GM18511 (cell line): ENCODE measurements at regions not wholly inside any gene's neighbourhood (a gene's known extent, or its start where the extent isn't known, plus 50 kb on each side); places are given as distances from the start of the nearest gene placed in this dataset.
"Not testable (repeated sequence)": the region's sequence is repeated elsewhere in the genome, so short reads cannot be mapped to it uniquely, and the experiment has no call there.

Experiments used
- ATAC-seq: cut with Tn5 transposase; IDR thresholded peaks from one replicate; pipeline ENCODE4 v1.9.1; 2021; ENCODE audit warnings: mild to moderate bottlenecking, moderate library complexity; ENCODE audit not compliant: unreplicated experiment

GRCh38 chr16:51522902-51523301 is 371.8 kb upstream of the SALL1 start:
- ATAC-seq = no peak

- not testable (repeated sequence) for ATAC-seq
Measured at GRCh38 chr16:51516960-51517359, 365.9 kb upstream of the SALL1 start.

- no peak for ATAC-seq
Measured at GRCh38 chr16:51510416-51510815, 359.3 kb upstream of the SALL1 start.

- no peak for ATAC-seq
Measured at GRCh38 chr16:51509336-51509735, 358.3 kb upstream of the SALL1 start.

DNA sequence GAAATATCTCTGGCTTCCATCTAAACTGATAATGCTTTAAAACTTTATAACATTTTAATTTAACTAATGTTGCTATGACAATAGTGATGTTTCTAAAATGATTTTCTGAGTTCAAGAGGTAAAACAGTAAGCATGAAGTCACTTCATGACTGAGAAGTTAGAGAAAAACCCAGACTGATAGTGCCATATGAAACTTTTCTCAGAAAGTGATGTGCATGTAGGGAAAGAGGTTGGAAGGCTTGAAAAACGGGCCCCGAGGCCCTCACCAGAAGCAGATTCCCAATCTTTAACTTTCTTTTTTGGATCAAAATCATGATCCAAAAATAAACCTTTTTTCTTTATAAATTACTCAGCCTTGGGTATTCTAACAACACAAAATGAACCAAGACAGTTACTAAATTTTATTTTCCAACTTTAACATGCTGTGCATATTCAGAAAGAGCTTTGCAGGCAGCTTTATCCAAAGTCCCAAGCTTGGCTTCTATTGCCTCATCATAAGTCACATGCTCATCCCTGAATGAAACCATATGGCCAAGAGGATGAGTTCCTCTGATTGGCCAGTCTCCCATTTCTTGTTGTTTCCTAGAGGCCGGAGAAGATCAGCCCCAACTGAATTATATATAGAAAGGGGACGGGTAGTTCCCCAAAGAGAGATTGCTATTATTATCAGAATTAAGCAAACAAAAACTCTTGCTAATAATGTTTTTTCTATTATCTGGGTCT is 357.6 kb upstream of the SALL1 start:
- ATAC-seq = no peak

GRCh38 chr16:51507286-51507685 is 356.2 kb upstream of the SALL1 start:
- no peak for ATAC-seq

- no peak for ATAC-seq
Measured at GRCh38 chr16:51500306-51500705, 349.2 kb upstream of the SALL1 start.

DNA sequence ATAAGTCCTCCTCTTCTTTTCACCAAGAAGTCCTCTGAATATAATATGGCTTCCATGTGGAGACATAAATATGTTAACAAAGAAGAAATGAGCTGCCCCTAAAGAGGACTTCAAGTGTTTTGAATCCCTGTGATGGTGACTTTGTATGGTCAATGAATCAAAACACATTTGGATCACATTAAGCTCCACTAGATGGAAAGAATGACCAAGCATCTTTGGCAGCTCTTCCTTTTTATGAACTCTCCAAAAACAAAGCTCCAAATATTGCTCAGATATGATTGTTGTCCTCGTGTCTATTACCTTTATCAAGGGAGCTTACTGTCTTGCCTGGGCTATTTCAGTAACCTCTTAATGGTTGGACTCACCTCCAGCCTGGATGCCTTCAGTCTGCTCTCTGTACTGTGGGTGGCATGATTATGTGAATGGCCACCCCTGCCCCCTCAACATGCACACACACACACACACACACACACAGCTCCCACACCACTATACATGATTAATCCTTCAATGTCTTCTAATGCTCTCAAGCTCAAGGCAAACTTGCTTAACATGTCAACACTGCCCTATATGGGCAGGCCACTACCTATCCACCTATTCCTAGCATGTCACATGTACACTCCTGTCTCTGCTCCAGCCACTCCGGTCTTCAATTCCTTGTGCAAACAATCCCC is 346.6 kb upstream of the SALL1 start:
- ATAC-seq = no peak

DNA sequence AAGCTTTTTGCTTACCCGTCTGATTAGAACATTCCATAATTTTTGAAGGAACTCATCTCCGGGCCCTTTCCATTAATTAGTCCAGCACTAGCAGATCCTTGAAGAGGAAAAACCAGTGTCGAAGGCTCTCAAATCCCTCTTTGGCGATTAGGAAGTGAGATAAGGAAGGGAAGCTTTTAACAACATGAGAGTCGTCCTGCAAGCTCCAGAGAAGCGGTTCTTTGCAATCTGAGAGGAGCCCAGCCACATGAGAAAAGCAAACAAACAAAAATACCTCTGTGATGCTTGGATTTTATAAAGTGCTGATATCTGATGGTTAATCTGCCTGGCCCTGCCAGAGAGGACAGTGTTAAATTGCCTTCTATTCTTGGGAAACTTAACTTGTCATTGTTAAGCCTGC is 339.8 kb upstream of the SALL1 start:
- no peak for ATAC-seq

GRCh38 chr16:51487880-51488279 is 336.8 kb upstream of the SALL1 start:
- no peak for ATAC-seq

DNA sequence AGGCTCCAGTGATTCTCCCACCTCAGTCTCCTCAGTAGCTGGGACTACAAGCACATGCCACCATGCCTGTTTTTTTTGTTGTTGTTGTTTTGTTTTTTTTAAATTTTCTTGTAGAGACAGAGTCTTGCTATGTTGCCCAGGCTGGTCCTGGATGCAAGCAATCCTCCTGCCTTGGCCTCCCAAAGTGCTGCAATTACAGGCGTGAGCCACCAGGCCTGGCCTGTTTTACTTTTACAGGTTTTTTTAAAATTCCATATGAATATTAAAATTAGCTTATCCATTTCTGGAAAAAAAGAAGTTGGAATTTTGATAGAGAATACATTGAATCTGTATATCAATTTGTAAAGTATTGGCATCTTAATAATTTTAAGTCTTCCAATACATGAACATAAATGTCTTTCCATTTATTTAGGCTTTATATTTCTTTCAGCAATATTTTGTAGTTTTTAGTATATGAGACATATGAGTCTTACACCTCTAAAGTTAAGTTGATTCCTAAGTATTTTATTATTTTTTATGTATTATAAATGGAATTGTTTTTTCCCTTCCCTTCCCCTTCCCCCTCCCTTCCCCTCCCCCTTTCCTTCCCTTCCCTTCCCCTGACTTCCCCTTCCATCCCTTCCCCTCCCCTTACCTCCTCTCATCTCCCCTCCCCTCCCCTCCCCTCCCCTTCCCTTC is 323.5 kb upstream of the SALL1 start:
- ATAC-seq = no peak

DNA sequence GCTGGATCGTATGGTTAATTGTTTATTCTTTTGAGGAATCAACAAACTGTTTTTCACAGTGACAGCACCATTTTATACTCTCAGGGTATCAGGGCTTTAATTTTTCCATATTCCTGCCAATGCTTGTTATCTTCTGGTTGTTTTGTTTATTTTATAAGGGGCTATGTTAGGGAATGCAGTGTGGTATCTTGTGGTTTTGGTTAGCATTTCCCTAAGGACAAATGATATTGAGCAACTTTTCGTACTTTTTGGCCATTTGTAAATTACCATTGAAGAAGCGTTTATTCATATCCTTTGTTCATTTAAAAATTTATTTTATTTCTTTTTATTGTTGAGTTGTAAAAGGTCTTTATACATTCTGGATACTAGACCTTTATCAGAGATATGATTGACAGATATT is 322.0 kb upstream of the SALL1 start:
- no peak for ATAC-seq

GRCh38 chr16:51470492-51470891 is 319.4 kb upstream of the SALL1 start:
- ATAC-seq = no peak

GRCh38 chr16:51464996-51465395 is 313.9 kb upstream of the SALL1 start:
- no peak for ATAC-seq

- ATAC-seq = no peak
Measured at GRCh38 chr16:51461255-51461654, 310.2 kb upstream of the SALL1 start.

DNA sequence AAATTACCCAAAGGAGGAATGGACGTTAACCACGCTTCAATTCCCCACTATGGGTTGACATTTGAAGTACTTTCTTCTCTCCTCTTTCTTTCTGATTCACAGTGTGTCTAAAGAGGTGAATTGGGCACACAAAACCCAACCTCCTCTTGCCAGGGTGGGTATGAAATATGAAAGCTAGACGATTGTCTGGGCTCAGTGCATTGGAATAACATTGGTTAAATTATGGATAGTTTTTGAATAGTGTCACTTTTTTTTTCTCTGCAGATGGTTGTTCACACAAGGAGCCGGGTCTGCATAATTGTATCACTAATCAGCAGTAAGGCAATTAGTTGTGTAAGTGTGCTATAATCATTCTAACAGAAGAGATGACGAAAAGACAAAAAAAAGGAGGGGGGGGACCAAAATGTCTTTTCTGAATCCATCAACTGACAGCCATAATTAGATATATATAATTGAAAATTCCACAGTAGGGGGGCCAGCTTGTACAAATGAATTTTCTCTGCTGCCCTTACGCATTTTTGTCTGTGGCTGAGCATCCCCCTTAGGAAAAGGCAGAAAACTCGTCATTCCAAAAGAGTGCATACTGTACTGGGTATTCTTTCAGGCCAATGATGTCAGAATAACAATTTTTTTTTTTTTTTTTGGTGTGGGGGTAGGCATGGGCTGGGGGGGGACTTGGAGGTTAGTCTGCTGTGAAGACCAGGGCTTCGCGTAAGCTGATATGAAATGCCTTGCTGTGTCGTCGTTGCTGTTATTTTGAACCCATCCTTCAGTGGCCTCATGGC is 307.5 kb upstream of the SALL1 start:
- ATAC-seq = no peak

DNA sequence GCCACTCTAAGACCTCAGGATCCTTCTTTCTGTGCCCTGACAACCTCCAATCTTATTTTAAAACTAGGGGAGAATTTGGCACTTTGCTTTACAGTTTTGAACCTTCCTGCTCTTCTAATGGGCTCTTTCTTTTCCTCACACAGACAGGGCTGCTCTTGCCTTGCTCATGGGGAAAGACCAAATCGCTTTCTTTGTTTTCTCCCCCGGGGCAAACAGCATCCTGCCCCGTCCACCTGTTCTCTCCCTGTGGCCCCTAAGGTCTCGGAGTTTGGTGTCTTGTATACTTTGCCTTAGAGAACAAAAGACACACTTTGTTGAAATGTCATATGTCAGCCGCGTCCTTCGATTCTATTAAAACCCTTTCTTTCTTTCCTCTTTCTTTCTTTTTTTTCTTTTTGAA is 306.7 kb upstream of the SALL1 start:
- no peak for ATAC-seq

DNA sequence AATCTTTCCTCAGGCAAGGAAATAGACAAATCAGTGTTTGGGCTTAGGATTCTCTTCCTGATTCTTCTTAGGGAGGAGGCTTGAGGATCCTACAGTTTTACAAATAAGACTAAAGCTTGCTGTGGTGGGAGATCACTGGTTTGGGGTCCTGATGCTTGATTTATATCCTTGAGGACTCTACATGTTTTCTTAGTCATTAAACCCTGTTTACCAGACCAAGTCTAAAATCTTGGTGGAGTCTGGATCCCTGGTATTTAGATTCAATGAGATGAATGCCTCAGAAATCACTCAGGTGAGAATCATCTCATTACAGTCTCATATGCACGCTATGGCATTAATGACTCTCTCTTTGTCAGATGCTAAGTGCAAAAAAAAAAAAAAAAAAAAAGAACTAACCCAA is 304.3 kb upstream of the SALL1 start:
- ATAC-seq = no peak

DNA sequence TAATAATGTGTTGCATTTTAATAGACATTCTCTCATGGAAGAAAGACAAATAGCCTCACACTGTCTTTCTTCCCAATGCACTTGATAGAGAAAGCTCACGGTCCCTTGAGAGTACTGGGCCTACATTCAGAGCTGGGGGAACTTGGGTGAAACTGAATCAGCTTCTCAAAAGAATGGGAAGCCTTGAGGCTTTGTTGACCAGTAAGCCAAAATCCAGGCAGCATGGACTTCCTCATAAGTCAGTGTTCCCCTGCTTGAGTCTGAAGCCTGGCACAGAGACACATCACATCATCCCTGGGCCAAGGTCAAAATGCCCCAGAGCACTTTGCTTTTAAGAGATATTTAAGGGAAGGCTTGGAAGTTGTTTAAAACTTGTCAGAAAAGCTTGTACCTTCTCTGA is 302.2 kb upstream of the SALL1 start:
- ATAC-seq = no peak

GRCh38 chr16:51450909-51451308 is 299.8 kb upstream of the SALL1 start:
- no peak for ATAC-seq

DNA sequence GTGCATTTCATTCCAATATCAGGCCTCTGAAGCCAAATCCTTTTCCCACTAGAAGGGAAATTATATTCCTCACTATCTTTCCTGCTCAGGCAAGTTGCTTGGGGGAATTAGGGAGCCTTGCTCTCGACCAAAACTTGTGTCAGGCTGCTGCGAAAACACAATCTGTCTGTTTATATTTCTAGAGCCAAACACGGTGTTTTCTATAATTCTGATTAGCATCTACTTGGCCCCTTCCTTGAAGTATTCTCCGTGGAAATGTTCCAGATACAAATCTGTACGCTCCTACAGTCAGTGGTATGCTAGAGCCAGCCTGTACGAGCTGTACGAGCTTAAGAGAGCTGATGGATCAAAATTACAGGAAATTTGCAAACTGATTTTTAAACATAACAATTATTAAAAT is 299.3 kb upstream of the SALL1 start:
- ATAC-seq = no peak
